HG02623 (cell line): ENCODE measurements at regions not wholly inside any gene's neighbourhood (a gene's known extent, or its start where the extent isn't known, plus 50 kb on each side); places are given as distances from the start of the nearest gene placed in this dataset.
A peak's percentile ranks its signal among the peaks of the same experiment; 100 is the strongest.
"Not testable (repeated sequence)": the region's sequence is repeated elsewhere in the genome, so short reads cannot be mapped to it uniquely, and the experiment has no call there.

Experiments
- ATAC-seq: cut with Tn5 transposase; IDR thresholded peaks from one replicate; pipeline ENCODE4 v1.9.1; 2021; ENCODE audit warnings: moderate library complexity; ENCODE audit not compliant: unreplicated experiment

- ATAC-seq: no peak
Measured at GRCh38 chr18:34942276-34942675, 98.9 kb upstream of the MAPRE2 start.

GRCh38 chr18:34942975-34943374, 98.2 kb upstream of the MAPRE2 start:
- ATAC-seq: no peak

GRCh38 chr18:34943587-34943986, 97.6 kb upstream of the MAPRE2 start:
- no peak for ATAC-seq

- ATAC-seq: no peak
Measured at GRCh38 chr18:34947711-34948125, 93.5 kb upstream of the MAPRE2 start.

- no peak for ATAC-seq
Measured at GRCh38 chr18:34951625-34952379, 89.4 kb upstream of the MAPRE2 start.

- ATAC-seq: no peak
Measured at GRCh38 chr18:34953212-34953611, 88.0 kb upstream of the MAPRE2 start.

GRCh38 chr18:34955494-34955893, 85.7 kb upstream of the MAPRE2 start:
- ATAC-seq: not testable (repeated sequence)

GRCh38 chr18:34956663-34957062, 84.5 kb upstream of the MAPRE2 start:
- no peak for ATAC-seq

GRCh38 chr18:34957119-34957863, 83.9 kb upstream of the MAPRE2 start:
- no peak for ATAC-seq

- no peak for ATAC-seq
Measured at GRCh38 chr18:34957864-34958259, 83.4 kb upstream of the MAPRE2 start.

- ATAC-seq: no peak
Measured at GRCh38 chr18:34959211-34959829, 81.9 kb upstream of the MAPRE2 start.

GRCh38 chr18:34959989-34960388, 81.2 kb upstream of the MAPRE2 start:
- no peak for ATAC-seq

GRCh38 chr18:34965108-34965507, 76.1 kb upstream of the MAPRE2 start:
- no peak for ATAC-seq

- ATAC-seq: no peak
Measured at GRCh38 chr18:34965566-34965965, 75.6 kb upstream of the MAPRE2 start.

GRCh38 chr18:34970106-34970505, 71.1 kb upstream of the MAPRE2 start:
- ATAC-seq: no peak

GRCh38 chr18:34971313-34971712, 69.9 kb upstream of the MAPRE2 start:
- ATAC-seq: no peak

GRCh38 chr18:34972765-34973414, 68.3 kb upstream of the MAPRE2 start:
- ATAC-seq: no peak

- no peak for ATAC-seq
Measured at GRCh38 chr18:34976123-34976522, 65.1 kb upstream of the MAPRE2 start.

GRCh38 chr18:34976534-34976898, 64.7 kb upstream of the MAPRE2 start:
- no peak for ATAC-seq

- ATAC-seq: peak; percentile 63
Measured at GRCh38 chr18:34976899-34977837, 64.0 kb upstream of the MAPRE2 start.
